HG03571 (cell line): ENCODE measurements at regions not wholly inside any gene's neighbourhood (a gene's known extent, or its start where the extent isn't known, plus 50 kb on each side); places are given as distances from the start of the nearest gene placed in this dataset.
A peak's percentile ranks its signal among the peaks of the same experiment; 100 is the strongest.
"Not testable (repeated sequence)": the region's sequence is repeated elsewhere in the genome, so short reads cannot be mapped to it uniquely, and the experiment has no call there.

Source experiments
- ATAC-seq: cut with Tn5 transposase; IDR thresholded peaks from one replicate; pipeline ENCODE4 v1.9.1; 2021; ENCODE audit not compliant: unreplicated experiment

DNA sequence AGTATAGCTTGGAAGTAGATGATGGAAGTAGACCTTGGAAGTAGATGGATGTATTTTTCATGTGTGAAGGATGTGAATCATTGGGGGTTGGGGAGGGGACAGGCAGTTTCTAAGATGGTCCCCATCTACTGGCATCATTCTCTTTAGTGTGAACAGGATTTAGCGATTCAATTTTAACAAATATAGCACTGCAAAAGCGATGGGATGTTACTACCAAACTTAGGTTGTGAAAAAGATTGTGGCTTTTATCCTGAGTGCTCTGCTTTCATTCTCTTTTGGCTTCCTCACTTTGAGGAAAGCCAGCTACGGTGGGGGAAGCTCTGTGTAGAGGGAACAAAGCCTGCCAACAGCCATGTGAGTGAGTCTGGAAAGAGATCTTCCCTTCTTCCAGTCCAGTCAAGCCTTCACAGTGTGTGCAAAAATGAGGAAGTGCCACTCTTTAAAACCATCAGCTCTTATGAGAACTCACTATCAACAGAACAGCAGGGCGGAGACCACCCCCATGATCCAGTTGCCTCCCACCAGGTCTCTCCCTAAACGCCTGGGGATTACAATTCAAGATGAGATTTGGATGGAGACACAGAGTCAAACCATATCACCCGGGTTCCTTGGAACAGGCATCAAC lies 441.4 kb downstream of the SH3GL2 start:
- no peak for ATAC-seq

DNA sequence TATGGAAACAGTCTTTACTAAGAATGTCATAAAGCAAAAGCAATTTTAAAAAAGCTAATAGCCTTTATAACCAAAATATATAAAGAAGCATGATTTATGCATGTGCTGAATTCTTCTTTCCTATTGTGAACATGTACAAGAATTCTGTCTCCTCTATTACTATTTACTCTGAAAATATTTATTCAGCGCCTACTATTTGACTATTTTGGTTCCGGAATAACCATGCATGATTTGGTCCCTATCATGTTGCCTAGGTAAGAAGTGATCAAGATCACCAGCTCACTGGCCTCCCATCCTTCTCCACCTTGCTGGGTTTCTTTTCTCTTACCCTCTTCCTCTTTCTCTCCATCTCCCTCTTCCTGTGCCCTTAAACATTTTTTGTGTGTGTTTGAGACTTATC lies 443.8 kb downstream of the SH3GL2 start:
- no peak for ATAC-seq

DNA sequence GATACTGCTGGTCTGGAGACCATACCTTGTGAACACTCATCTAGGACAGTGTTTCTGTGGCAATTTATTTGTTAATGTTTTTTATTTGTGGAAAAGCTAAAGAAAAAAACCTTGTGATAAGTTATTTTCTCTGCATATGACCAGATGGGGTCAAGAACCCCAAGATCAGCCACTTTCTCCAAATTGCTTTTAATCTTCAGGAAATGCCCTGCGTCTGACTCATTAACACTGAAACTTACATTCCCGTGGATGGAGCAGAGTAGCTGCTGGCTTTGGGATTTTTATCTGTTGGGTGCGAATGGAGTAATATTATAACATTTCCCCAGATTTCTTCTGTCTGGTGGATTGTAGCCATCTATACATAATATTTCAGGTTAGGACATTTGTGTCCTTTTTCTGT lies 444.5 kb downstream of the SH3GL2 start:
- ATAC-seq = no peak

DNA sequence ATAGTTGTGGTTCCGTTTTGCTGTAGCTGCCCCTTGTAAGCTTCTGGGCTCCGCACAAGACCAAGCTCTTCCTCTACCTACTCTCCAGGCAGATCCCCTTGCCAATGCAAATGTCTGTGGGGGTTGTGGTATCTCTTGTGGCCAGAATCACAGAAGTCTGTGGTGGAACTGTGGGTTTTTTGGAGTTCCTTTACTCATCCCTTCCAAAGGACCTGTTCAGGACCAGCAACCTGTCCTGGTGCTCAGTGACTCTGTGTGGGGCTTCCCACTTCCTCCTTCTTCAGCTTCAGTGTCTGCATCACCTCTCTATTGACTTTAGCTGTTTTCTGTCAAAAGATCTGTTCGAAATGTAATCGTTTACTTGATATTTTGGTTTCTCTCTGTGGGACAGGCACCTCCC lies 441.3 kb upstream of the ADAMTSL1 start:
- ATAC-seq = no peak

DNA sequence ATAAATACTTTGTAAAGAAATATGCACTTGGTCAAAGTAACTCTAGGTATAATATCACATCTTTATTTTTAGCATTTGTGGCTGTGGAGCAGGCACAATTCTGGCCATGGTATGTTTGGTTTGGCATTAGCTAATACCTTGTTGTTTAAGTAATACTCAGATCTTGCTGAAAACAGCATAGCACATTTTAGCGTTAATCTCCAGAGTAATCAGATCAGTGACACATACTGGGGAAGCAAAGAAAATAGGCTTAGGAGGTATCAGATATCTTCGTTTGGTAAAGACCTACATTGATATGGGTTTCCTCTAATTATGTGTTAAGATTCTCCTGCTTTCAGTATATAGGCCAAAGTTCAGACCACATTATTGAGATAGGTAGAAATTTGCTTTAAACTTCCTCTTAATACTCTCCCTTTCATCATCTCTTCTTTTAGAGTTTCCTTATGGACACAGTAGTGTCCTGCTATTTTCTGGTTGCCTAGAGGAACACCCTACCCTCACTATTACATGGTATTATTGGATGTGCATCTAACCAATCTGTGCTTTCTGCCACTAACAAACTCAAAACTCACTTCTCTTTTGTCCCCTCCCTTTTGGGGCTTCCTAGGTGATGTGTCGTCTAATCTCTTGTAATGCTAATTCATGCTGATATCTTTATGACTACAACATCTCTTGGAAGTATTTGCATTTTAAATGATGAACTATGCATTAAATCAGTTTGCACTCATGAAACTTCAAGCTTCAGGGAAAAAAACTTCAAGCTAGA lies 437.3 kb upstream of the ADAMTSL1 start:
- ATAC-seq = no peak

DNA sequence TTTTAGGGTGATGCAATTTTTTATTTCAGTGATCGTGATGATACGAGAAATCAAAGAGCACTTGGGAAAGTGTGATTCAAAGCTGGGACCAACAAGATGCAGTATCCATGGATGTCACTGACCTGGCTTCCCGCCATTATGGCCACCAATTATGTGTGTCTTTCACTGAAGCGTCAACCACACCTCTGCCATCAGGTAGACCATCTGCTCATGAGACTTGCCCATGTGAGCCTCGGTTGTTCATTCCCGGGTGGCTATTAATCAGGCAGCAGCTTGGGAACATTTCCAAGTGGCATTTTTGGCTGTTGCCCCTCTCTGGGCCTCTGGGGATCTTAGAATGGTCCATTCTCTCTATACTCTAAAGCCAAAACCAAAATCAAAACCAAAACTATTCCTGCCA lies 436.0 kb upstream of the ADAMTSL1 start:
- ATAC-seq = no peak

DNA sequence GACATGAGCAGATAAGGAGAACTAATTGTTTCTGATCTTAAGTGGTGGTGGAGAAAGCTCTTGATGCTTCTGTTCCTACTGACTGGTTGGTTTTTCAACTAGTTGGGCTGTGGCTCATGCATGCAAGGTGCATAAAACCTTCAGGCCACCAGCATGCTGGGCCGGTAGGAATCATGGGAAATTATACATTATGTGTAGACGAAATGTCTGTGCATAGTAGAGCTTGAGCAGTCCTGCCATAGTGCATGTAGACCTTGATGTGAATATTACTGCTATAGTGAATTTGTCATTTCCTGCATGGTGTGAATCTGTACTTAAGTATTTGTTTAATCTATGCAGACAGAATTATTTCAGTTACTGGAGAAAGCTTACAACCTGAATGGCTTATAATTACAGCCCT lies 433.6 kb upstream of the ADAMTSL1 start:
- ATAC-seq = no peak

DNA sequence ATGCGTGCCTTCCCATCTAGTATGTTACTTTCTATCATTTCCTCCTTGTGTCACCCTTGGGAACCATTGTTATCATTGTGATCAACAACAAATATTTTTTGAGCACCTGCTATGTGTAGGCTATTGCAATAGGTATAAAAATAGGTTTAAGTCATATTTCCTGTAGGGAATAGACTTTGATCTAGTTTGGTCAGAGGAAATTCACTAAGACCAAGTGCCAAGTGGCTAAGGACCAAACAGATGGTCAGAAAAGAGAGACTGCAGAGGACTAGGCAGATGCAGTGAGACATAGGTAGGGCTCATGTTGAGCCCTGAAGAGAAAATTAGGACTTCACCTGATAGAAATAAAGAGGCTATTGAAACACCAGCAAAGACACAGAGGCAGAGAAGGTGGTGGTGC lies 430.0 kb upstream of the ADAMTSL1 start:
- no peak for ATAC-seq

DNA sequence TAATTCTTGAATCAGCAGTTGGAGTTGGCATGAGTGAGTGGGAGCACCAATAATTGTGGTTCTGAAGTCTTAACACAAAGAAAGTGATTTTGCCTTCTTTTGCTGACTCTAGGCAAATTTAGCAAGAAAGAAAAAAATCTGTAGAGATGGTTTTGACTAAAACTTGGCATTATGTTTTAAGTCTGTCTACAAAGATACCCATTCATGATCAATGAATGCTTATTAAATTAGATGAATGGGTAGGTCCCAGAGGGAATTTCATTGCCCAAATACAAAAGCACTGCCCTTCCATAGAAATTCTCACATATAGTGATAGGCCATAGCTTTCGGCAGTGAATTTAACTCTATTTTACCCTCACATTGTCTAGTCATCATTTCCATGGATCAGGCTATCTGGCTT lies 428.6 kb upstream of the ADAMTSL1 start:
- ATAC-seq = no peak

DNA sequence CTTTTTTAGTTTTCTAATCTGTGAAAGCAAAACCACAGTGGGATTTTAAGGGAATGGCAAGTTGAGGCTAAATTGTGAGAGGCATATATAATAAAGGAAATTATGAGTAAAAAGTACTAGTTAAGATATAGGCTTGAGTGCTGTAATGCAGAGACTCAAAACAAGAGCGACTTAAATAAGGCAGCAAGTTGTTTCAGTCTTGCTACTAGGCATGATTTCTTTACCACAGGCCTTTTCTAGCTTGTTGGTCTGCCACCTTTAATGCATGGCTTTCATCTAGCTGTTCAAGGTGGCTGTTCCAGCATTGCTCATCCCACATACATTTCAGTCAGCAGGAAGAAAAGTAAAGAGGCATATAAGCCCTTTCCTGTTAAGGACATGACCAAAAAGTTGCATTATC lies 427.9 kb upstream of the ADAMTSL1 start:
- no peak for ATAC-seq

DNA sequence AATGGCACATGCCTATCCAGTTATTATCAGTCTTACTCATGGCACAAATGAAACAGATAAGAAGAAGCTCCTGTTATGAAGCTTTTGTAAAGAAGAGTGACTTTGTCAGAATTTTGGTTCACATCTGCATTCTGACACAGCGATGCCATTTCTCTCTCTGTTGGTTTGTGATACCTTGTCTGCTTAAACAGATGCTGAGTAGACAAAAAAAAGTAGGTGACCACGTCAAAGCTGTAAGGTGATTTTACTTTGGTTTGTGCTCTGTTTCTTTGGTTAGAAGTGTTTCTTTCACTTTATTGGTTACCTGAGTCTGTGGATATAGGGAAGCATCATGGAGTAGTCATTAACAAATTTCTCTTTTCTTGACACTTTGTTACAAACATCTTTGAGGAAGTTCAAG lies 422.3 kb upstream of the ADAMTSL1 start:
- ATAC-seq = no peak

DNA sequence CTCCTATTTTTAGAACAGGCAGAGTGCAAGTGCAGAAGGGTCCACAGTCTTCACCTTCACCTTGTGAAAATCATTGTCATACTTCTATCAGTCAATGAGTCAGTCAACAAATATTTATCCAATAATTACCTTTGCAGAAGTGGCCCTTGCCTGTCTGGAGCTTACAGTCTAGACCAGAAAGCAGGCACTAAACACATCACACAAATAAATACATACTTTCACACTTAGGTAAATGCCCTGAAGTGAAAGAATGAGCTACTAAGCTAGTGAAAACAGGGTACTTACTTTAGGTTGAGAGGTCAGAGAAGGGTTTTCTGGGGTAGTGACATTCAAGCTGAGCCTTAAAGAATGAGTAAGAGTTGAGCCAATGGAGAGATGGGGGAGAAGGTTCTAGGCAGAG lies 421.9 kb upstream of the ADAMTSL1 start:
- no peak for ATAC-seq

DNA sequence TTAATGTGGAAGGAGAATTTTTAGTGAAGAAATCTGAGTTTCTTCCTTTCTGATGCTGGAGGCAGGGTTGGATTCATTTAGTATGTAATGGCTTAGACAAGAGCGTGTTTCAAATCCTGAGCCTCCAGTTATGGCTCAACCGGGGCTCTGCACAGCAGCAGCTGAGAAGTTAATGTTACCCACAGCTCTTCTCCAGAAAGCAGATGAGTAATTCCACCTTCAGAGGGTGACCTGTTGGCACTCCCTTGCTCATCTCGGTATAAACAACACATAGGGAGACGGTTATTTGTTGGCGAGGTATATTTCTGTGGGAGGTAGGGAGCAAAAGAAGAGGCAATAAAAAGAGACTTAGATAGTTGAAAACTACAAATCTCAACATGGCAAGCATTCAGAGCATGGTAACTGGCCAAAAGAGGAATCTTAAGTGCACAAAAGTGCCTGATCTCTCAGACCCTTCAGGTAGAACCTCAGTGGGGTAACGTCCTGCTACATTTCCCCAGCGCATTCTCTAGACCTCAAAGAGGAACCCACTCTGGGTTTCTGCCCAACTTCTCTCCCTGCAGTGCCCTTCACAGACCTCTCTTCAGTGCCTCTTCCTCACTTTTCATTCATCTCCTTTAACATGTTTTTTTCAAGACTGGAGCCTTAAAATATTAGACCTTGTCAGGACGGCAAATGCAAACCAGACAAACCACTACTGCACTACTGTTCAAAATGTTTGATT lies 417.5 kb upstream of the ADAMTSL1 start:
- ATAC-seq = no peak

DNA sequence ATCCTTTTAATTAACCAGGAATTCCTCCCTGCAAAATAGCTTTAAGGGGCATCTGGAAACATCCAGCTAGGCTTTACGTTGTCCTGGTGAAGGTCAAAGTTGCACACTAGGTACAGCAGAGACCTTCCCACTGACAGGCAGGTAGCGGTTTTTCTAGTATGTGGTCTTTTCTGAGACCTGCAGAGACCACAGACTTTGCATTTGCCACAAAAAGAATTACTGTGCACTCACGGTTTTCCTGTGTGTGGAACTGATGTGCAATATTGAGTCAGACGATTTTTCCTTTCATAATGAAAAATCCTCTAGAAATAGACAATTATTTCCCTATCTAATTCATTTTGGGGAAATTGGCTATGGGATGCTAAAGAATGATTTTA lies 417.0 kb upstream of the ADAMTSL1 start:
- peak; percentile 93 for ATAC-seq

DNA sequence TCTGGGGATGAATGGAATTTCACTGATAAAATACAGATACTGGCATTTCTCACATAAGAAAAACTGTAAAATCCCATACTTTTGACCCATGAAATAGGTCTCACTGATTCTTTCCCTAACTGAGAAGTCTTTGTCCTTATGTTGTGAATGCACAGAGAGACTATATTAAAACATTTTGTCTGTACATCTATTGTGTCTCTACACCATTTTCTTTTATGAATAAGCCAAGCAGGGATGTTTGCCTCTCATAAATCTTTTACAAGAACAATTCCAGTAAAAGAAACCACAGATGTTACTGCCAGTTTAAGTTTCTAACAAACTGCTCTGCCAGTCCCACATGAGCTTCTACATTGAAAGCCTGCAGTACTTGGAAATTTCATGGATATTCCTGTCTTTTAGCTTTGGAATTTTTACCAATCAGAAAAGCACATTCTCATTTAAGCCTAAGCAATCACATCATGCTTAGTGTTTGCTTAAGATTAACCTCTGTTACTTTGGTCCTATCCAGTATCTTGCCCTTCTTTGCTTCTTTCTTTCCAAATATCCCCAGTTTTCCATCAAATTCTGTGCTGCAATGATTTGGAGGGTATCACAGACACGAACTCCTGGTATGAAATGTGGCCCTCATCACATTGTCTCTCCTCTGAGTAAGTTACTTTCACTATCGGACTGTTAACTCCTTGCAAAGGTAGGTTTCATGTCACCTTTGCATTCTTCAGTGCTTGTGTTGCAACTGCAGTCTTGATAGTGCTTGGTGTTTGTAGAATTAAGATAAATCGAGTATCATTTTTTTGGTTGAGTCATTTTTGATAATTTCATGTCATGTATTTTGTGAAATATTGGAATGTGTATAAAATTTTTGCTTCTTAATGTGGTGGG lies 415.1 kb upstream of the ADAMTSL1 start:
- ATAC-seq = no peak

DNA sequence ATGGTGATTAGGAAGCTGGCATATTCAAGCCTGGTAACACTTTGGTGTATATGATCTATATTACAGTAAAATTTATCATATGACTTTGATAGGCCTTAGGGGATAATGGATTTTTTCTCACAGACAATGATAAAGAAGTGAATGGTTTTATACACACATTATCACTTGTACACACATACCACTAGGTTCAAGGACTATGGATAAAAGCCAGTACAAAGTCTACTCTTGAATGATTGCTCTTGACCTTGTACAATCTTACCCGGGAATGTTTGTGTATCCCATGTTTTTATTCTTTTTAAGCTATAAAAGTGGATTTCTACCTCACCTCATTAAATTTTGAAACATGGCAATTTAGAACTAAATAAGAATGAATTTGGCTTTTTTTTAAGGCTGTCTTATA lies 414.5 kb upstream of the ADAMTSL1 start:
- ATAC-seq = no peak

DNA sequence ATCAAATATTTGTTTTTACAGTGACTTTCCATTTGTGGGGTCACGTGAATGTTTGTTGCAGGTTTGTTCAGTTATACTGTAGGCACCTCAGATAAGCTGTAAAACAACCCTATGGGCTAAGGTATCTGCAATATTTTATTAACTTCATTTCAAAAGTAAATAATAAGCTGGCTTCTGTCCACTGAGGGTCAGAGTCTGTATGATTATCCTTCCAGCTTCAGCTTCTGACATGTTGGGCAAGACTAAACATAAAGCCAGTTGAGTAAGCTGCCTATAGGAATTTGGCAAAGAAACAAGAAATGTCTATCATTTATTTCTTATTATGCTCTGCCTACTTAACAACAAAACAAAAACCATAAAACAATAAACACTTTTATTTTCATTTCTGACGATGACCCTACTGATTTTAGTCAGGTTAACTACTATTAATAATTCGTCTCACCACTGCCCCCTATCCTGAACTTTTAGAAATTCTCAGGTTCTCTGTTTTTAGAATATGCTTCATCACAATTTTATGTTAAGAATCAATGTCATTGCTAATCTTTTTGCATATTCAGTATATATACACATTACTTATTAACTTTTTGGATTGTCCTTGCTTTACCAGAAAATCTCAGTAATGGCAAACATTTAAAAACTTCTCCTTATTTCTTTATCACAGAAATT lies 413.6 kb upstream of the ADAMTSL1 start:
- no peak for ATAC-seq

DNA sequence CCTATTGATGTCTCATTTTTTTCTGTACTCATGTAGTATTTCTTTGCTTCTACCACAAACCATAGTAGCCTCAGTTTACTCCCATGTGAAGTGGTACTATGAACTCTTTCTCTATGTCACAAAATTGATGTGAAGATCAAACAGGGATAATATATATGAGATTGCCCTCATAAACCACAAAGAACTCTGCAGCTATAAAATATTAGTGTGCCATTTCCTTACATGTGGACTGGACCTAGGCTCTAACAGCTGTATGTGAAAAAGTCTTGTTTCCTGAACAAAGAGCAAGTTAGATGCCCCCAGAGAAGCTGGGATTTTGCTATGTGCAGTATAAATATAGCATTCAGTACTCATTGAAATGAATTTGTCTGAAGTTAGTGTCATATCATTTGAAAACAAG lies 412.6 kb upstream of the ADAMTSL1 start:
- ATAC-seq = no peak

DNA sequence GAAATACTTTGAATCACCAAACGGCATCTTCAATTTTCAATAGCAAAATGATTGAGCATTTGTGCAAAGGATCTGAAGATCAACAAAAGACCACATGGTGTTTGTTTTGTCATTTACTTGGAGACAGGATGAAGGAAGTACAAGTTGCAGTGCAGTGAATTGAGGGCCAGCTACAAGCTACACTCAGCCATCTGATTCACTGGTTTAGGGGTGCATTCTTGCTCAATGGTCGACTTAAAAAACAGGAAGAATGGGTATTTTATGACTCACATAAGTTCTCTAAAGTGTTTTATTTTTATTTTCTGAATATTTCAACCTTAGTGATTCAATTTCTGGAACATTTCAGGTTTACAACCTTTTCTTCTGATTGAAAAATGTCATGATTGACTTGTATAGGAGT lies 412.1 kb upstream of the ADAMTSL1 start:
- no peak for ATAC-seq

DNA sequence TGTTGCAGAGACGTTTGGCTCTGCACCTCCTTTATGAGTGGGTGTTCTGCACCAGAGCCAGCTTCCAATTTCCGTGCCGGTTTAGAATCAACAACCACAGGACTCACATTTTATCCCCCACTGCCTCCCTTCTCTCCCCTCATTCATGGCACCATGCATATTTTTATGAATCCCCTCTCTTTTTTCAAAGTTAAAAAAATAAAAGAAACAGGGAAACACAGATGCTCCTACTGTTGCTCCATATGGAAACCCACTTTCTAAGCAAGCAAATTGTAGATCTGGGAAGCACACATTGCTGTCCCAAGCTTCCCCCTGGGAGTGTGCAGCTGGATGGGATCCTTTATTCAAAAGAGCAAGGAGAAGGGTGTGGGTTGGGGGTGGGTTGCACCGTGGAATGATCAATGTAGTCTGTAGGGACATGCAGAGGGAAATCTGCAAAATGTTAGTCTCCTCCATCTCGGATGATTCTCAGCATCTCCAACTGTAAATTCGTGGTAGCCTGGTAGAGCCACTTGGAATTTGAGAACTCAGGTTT lies 410.0 kb upstream of the ADAMTSL1 start:
- no peak for ATAC-seq

DNA sequence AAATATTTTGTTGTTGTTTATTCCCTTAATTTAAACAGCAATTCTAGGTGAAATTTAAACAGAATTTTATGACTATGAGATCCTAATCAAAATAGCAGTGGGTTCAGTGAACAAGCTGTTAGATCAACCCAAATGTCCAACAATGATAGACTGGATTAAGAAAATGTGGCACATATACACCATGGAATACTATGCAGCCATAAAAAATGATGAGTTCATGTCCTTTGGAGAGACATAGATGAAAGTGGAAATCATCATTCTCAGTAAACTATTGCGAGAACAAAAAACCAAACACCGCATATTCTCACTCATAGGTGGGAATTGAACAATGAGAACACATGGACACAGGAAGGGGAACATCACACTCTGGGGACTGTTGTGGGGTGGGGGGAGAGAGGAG lies 407.3 kb upstream of the ADAMTSL1 start:
- not testable (repeated sequence) for ATAC-seq
